GM23338 (cell line): ENCODE measurements at regions not wholly inside any gene's neighbourhood (a gene's known extent, or its start where the extent isn't known, plus 50 kb on each side); places are given as distances from the start of the nearest gene placed in this dataset.

Experiments
- CTCF ChIP-seq, 2 experiments: fragments of 200-600 bp in 1 of 2; sonication (generic) in 1 of 2; conservative IDR thresholded peaks; 2 replicates each; pipeline versions ENCODE4 v1.5.1 to v1.6.1; 2016 to 2017; ENCODE audit warnings: antibody characterized with exemption in 2 of 2, low read depth in 2 of 2, mild to moderate bottlenecking in 2 of 2, moderate library complexity in 1 of 2
- TF ChIP-seq, protein P1 (sequence below): IDR thresholded peaks from one replicate; pipeline ENCODE4 v1.6.1; 2018; ENCODE audit warnings: antibody characterized with exemption; ENCODE audit not compliant: unreplicated experiment

GRCh38 chr9:16103620-16104397, 551.0 kb downstream of the CCDC171 start:
- no peak for TF ChIP-seq CTCF (conservative IDR thresholded peaks at IDR 0.05; ENCODE audit: low read depth in 2 of 2)
- TF ChIP-seq, protein P1, sequence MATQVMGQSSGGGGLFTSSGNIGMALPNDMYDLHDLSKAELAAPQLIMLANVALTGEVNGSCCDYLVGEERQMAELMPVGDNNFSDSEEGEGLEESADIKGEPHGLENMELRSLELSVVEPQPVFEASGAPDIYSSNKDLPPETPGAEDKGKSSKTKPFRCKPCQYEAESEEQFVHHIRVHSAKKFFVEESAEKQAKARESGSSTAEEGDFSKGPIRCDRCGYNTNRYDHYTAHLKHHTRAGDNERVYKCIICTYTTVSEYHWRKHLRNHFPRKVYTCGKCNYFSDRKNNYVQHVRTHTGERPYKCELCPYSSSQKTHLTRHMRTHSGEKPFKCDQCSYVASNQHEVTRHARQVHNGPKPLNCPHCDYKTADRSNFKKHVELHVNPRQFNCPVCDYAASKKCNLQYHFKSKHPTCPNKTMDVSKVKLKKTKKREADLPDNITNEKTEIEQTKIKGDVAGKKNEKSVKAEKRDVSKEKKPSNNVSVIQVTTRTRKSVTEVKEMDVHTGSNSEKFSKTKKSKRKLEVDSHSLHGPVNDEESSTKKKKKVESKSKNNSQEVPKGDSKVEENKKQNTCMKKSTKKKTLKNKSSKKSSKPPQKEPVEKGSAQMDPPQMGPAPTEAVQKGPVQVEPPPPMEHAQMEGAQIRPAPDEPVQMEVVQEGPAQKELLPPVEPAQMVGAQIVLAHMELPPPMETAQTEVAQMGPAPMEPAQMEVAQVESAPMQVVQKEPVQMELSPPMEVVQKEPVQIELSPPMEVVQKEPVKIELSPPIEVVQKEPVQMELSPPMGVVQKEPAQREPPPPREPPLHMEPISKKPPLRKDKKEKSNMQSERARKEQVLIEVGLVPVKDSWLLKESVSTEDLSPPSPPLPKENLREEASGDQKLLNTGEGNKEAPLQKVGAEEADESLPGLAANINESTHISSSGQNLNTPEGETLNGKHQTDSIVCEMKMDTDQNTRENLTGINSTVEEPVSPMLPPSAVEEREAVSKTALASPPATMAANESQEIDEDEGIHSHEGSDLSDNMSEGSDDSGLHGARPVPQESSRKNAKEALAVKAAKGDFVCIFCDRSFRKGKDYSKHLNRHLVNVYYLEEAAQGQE: no peak
